OCI-LY7 (cell line): ENCODE measurements at regions not wholly inside any gene's neighbourhood (a gene's known extent, or its start where the extent isn't known, plus 50 kb on each side); places are given as distances from the start of the nearest gene placed in this dataset.

Source experiments
- BruUV-seq: library from RNA; stranded (reverse); fragments of 400-500 nt; replicated peaks from 2 replicates; lab custom pipeline; 2021; lab: Mats Ljungman, UMichigan
- CTCF ChIA-PET: fragments of 300-600 bp; sonication (Branson Sonifier 250); formaldehyde crosslinking; loops from one replicate; lab custom pipeline; 2022; ENCODE audit warnings: antibody characterized with exemption; ENCODE audit not compliant: unreplicated experiment; lab: Charles Lee
- POLR2A ChIA-PET: fragments of 300-600 bp; sonication (Branson Sonifier 250); formaldehyde crosslinking; loops from one replicate; lab custom pipeline; 2022; ENCODE audit warnings: antibody characterized with exemption; lab: Charles Lee
- DNase-seq: peaks from one replicate; pipeline ENCODE4 v3.0.0-alpha.2; 2015; ENCODE audit warnings: low spot score
- H2AFZ ChIP-seq: fragments of 200-600 bp; sonication (generic), shearing (Covaris generic); 2 replicates; pipeline ENCODE4 v1.6.1; 2014; ENCODE audit warnings: mild to moderate bottlenecking, antibody characterized with exemption, low read length, moderate library complexity
- H3K27ac ChIP-seq: fragments of 200-600 bp; sonication (generic); 2 replicates; pipeline ENCODE4 v1.5.1; 2014; ENCODE audit warnings: mixed run types, low read depth, mild to moderate bottlenecking, moderate library complexity, low read length, inconsistent platforms; ENCODE audit not compliant: poor library complexity, severe bottlenecking
- H3K36me3 ChIP-seq: fragments of 200-600 bp; sonication (generic); 2 replicates; pipeline ENCODE4 v1.6.1; 2014; ENCODE audit warnings: mild to moderate bottlenecking, antibody characterized with exemption, low read length, moderate library complexity, mixed read lengths; ENCODE audit not compliant: insufficient read depth
- H3K4me1 ChIP-seq: fragments of 200-600 bp; sonication (generic); 2 replicates; pipeline ENCODE4 v1.5.1; 2014; ENCODE audit warnings: mild to moderate bottlenecking, low read length; ENCODE audit not compliant: insufficient read depth, poor library complexity, severe bottlenecking
- H3K4me2 ChIP-seq: fragments of 200-600 bp; sonication (generic); 2 replicates; pipeline ENCODE4 v1.6.1; 2014; ENCODE audit warnings: mild to moderate bottlenecking, low read length
- H3K4me3 ChIP-seq: fragments of 200-600 bp; sonication (generic); 2 replicates; pipeline ENCODE4 v1.5.1; 2014; ENCODE audit warnings: mild to moderate bottlenecking, low read depth, low read length; ENCODE audit not compliant: poor library complexity, severe bottlenecking
- H3K79me2 ChIP-seq: fragments of 200-600 bp; sonication (generic); 2 replicates; pipeline ENCODE4 v1.6.1; 2016; ENCODE audit warnings: low read depth, mild to moderate bottlenecking, low read length, moderate library complexity, mixed read lengths; ENCODE audit not compliant: insufficient read depth
- H3K9me2 ChIP-seq: fragments of 200-600 bp; sonication (generic); 2 replicates; pipeline ENCODE4 v1.6.1; 2016; ENCODE audit warnings: mild to moderate bottlenecking, low read length, mixed read lengths; ENCODE audit not compliant: insufficient read depth
- H3K9me3 ChIP-seq: fragments of 200-600 bp; sonication (generic); 2 replicates; pipeline ENCODE4 v1.6.1; 2014; ENCODE audit warnings: mild to moderate bottlenecking, mixed run types, low read length, mixed read lengths
- H4K20me1 ChIP-seq: fragments of 200-600 bp; sonication (generic); 2 replicates; pipeline ENCODE4 v1.6.1; 2014; ENCODE audit warnings: mild to moderate bottlenecking, antibody characterized with exemption, low read length, moderate library complexity, mixed read lengths; ENCODE audit not compliant: insufficient read depth
- CTCF ChIP-seq: fragments of 200-600 bp; sonication (generic); conservative IDR thresholded peaks from 2 replicates; pipeline ENCODE4 v1.5.1; 2014; ENCODE audit warnings: mild to moderate bottlenecking, antibody characterized with exemption, low read length, moderate library complexity, mixed read lengths
- EZH2phosphoT487 ChIP-seq: fragments of 200-600 bp; sonication (generic); IDR thresholded peaks from 2 replicates; pipeline ENCODE4 v1.6.1; 2018; ENCODE audit warnings: low read depth, borderline replicate concordance, mild to moderate bottlenecking, mixed run types, antibody characterized with exemption, low read length, moderate library complexity, mixed read lengths
- intact Hi-C: fragments of 100-400 bp; cut with micrococcal nuclease; formaldehyde crosslinking; loops from one replicate; pipeline ENCODE4 v1.10.0; 2022; ENCODE audit not compliant: unreplicated experiment

- no peak overlapping the region for H2AFZ ChIP-seq
- H3K79me2 ChIP-seq, result no peaks in the 10 kb centered on the region
- no peak overlapping the region for H3K4me2 ChIP-seq
- H3K4me1 ChIP-seq, result no peaks in the 10 kb centered on the region
- H3K9me3 ChIP-seq, result no peaks in the 10 kb centered on the region
- CTCF ChIA-PET, result no interaction called here
- no peaks in the 10 kb centered on the region for H3K9me2 ChIP-seq
- no peaks in the 10 kb centered on the region for H3K36me3 ChIP-seq
- BruUV-seq, result no TSS peak
- TF ChIP-seq EZH2phosphoT487, result no peak
- no peak for TF ChIP-seq CTCF
- no peak for DNase-seq
- intact Hi-C loops, result no loop called here
- POLR2A ChIA-PET, result no interaction called here
- H4K20me1 ChIP-seq, result no peaks in the 10 kb centered on the region
- no peak overlapping the region for H3K4me3 ChIP-seq
- no peak overlapping the region for H3K27ac ChIP-seq
These were observed 456.5 kb upstream of the MIS18BP1 start for GRCh38 chr14:45709541-45709940.

GRCh38 chr14:45705940-45706534, 453.0 kb upstream of the MIS18BP1 start:
- no peak overlapping the region for H3K27ac ChIP-seq
- DNase-seq, result no peak
- H3K4me2 ChIP-seq, result no peak overlapping the region
- H3K9me3 ChIP-seq, result no peaks in the 10 kb centered on the region
- no TSS peak for BruUV-seq
- ChIA-PET POLR2A (no interaction called here), CTCF (no interaction called here)
- no peaks in the 10 kb centered on the region for H3K79me2 ChIP-seq
- no peak for TF ChIP-seq CTCF
- TF ChIP-seq EZH2phosphoT487, result no peak
- H3K4me3 ChIP-seq, result no peak overlapping the region
- no peaks in the 10 kb centered on the region for H3K4me1 ChIP-seq
- intact Hi-C loops, result no loop called here
- no peaks in the 10 kb centered on the region for H3K9me2 ChIP-seq
- H2AFZ ChIP-seq, result no peak overlapping the region
- no peaks in the 10 kb centered on the region for H4K20me1 ChIP-seq
- no peaks in the 10 kb centered on the region for H3K36me3 ChIP-seq

- TF ChIP-seq EZH2phosphoT487, result no peak
- TF ChIP-seq CTCF, result no peak
- Histone ChIP-seq H3K79me2 (no peaks in the 10 kb centered on the region), H3K36me3 (no peaks in the 10 kb centered on the region), H3K4me3 (no peak overlapping the region), H3K27ac (no peak overlapping the region), H3K4me2 (no peak overlapping the region), H4K20me1 (no peaks in the 10 kb centered on the region), H3K9me3 (no peaks in the 10 kb centered on the region), H3K4me1 (no peaks in the 10 kb centered on the region), H3K9me2 (no peaks in the 10 kb centered on the region), H2AFZ (no peak overlapping the region)
- ChIA-PET POLR2A (no interaction called here), CTCF (no interaction called here)
- no TSS peak for BruUV-seq
- DNase-seq, result no peak
- intact Hi-C loops, result no loop called here
These were observed 446.5 kb upstream of the MIS18BP1 start for GRCh38 chr14:45699471-45699870.
